ENCODE measurements at regions not wholly inside any gene's neighbourhood (a gene's known extent, or its start where the extent isn't known, plus 50 kb on each side); places are given as distances from the start of the nearest gene placed in this dataset.

DNA sequence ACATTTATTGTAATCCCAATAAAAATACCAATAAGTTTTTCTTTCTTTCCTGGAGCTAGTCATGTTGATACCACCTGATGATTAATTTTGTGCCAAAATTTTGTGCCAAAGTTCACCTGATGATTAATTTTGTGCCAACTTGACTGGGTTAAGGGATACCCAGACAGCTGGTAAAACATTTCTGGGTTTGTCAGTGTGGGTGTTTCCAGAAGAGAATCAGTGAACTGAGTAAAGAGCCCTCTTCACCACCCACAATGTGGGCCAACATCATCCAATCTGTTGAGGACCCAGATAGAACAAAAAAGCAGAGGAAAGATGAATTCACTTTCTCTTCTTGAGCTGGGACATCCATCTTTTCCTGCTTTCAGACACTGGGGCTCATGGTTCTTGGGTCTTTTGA lies 292.9 kb downstream of the LMO7 start:
- TF ChIP-seq EZH2 (IDR thresholded peaks at IDR 0.05; ENCODE audit: insufficient read depth, poor library complexity, severe bottlenecking) = no peak
- no peak for TF ChIP-seq EZH2phosphoT487 (IDR thresholded peaks at IDR 0.05; ENCODE audit: insufficient read depth, low read depth)
